WTC11 (cell line): ENCODE measurements at regions not wholly inside any gene's neighbourhood (a gene's known extent, or its start where the extent isn't known, plus 50 kb on each side); places are given as distances from the start of the nearest gene placed in this dataset.

Experiments
- ATAC-seq: fragments of 200-7000 bp; cut with Tn5 transposase; 2 replicates; pipeline ENCODE4 v1.10.0; 2021; ENCODE audit warnings: mild to moderate bottlenecking, moderate library complexity
- CTCF ChIA-PET: fragments of 300-600 bp; sonication (Branson Sonifier 250); formaldehyde crosslinking; loops from one replicate; lab custom pipeline; 2021; ENCODE audit warnings: antibody characterized with exemption; lab: Charles Lee
- POLR2A ChIA-PET: fragments of 350-600 bp; sonication (Branson Sonifier 250); formaldehyde crosslinking; loops from one replicate; lab custom pipeline; 2021; ENCODE audit warnings: antibody characterized with exemption; lab: Charles Lee
- DNase-seq: peaks from one replicate; pipeline ENCODE4 v3.0.0; 2021; ENCODE audit warnings: low spot score
- H3K27ac Mint-ChIP-seq: 2 replicates; pipeline ENCODE4 v1.8.0; 2021; ENCODE audit warnings: mixed read lengths
- H3K27me3 Mint-ChIP-seq: 2 replicates; pipeline ENCODE4 v1.8.0; 2021; ENCODE audit warnings: low read depth, mild to moderate bottlenecking, moderate library complexity, mixed read lengths
- H3K36me3 Mint-ChIP-seq: 2 replicates; pipeline ENCODE4 v1.8.0; 2021; ENCODE audit warnings: mixed read lengths
- H3K4me1 Mint-ChIP-seq: 2 replicates; pipeline ENCODE4 v1.8.0; 2022; ENCODE audit warnings: mixed read lengths
- H3K4me3 Mint-ChIP-seq: 2 replicates; pipeline ENCODE4 v1.8.0; 2021; ENCODE audit warnings: mild to moderate bottlenecking, moderate library complexity, mixed read lengths
- H3K9me3 Mint-ChIP-seq: 2 replicates; pipeline ENCODE4 v1.8.0; 2021; ENCODE audit warnings: mixed read lengths
- ATF1 ChIP-seq: sonication (generic); formaldehyde crosslinking; IDR thresholded peaks from 2 replicates; pipeline ENCODE4 v1.8.1; 2023; ENCODE audit warnings: mild to moderate bottlenecking, moderate library complexity, missing genetic modification reagents
- CTCF ChIP-seq: fragments of 200-600 bp; IDR thresholded peaks from 2 replicates; pipeline ENCODE4 v1.8.0; 2022; ENCODE audit warnings: antibody characterized with exemption
- EMX1 ChIP-seq: fragments of 250-450 bp; sonication (Bioruptor Pico); IDR thresholded peaks from 2 replicates; pipeline ENCODE4 v1.8.0; 2021; ENCODE audit warnings: mild to moderate bottlenecking
- FOXJ3 ChIP-seq: sonication (generic); formaldehyde crosslinking; IDR thresholded peaks from 2 replicates; pipeline ENCODE4 v1.9.0; 2021; ENCODE audit warnings: missing genetic modification reagents, mild to moderate bottlenecking, borderline replicate concordance
- FOXK1 ChIP-seq: sonication (generic); formaldehyde crosslinking; IDR thresholded peaks from 2 replicates; pipeline ENCODE4 v1.8.0; 2022; ENCODE audit warnings: mild to moderate bottlenecking, moderate library complexity, missing genetic modification reagents
- GRHL2 ChIP-seq: fragments of 250-450 bp; sonication (Bioruptor Pico); IDR thresholded peaks from 2 replicates; pipeline ENCODE4 v1.8.0; 2022; ENCODE audit warnings: mild to moderate bottlenecking, moderate library complexity; ENCODE audit not compliant: insufficient replicate concordance, severe bottlenecking
- HMGA2 ChIP-seq: fragments of 250-450 bp; sonication (Bioruptor Pico); IDR thresholded peaks from 2 replicates; pipeline ENCODE4 v1.4.0; 2021; ENCODE audit warnings: mild to moderate bottlenecking, moderate library complexity
- IRF2 ChIP-seq: sonication (generic); formaldehyde crosslinking; IDR thresholded peaks from 2 replicates; pipeline ENCODE4 v1.8.0; 2022; ENCODE audit warnings: low read depth, missing genetic modification reagents, borderline replicate concordance
- JUN ChIP-seq: sonication (generic); formaldehyde crosslinking; IDR thresholded peaks from 2 replicates; pipeline ENCODE4 v1.8.0; 2023; ENCODE audit warnings: mild to moderate bottlenecking, missing genetic modification reagents
- PREB ChIP-seq: sonication (generic); formaldehyde crosslinking; IDR thresholded peaks from 2 replicates; pipeline ENCODE4 v1.8.1; 2022; ENCODE audit warnings: mild to moderate bottlenecking, missing genetic modification reagents, moderate library complexity, borderline replicate concordance
- SMAD3 ChIP-seq: sonication (generic); formaldehyde crosslinking; IDR thresholded peaks from 2 replicates; pipeline ENCODE4 v1.8.0; 2022; ENCODE audit warnings: missing genetic modification reagents, mild to moderate bottlenecking, borderline replicate concordance
- SP1 ChIP-seq: sonication (generic); formaldehyde crosslinking; conservative IDR thresholded peaks from 2 replicates; pipeline ENCODE4 v1.8.1; 2022; ENCODE audit warnings: missing genetic modification reagents
- TP53 ChIP-seq: sonication (generic); formaldehyde crosslinking; IDR thresholded peaks from 2 replicates; pipeline ENCODE4 v1.8.1; 2023; ENCODE audit warnings: mild to moderate bottlenecking, missing genetic modification reagents
- USF1 ChIP-seq: sonication (generic); formaldehyde crosslinking; IDR thresholded peaks from 2 replicates; pipeline ENCODE4 v1.8.0; 2022; ENCODE audit warnings: mild to moderate bottlenecking, missing genetic modification reagents
- ZNF121 ChIP-seq: sonication (generic); formaldehyde crosslinking; IDR thresholded peaks from 2 replicates; pipeline ENCODE4 v1.8.0; 2023; ENCODE audit warnings: missing genetic modification reagents
- ZNF232 ChIP-seq: sonication (generic); formaldehyde crosslinking; IDR thresholded peaks from 2 replicates; pipeline ENCODE4 v1.8.0; 2022; ENCODE audit warnings: mild to moderate bottlenecking, missing genetic modification reagents
- ZNF425 ChIP-seq: fragments of 250-450 bp; sonication (Bioruptor Pico); conservative IDR thresholded peaks from 2 replicates; pipeline ENCODE4 v1.9.0; 2021; ENCODE audit warnings: mild to moderate bottlenecking
- ZNF671 ChIP-seq: fragments of 250-450 bp; sonication (Bioruptor Pico); IDR thresholded peaks from 2 replicates; pipeline ENCODE4 v1.8.0; 2021; ENCODE audit warnings: mild to moderate bottlenecking
- TF ChIP-seq, protein P1 (sequence below): sonication (generic); formaldehyde crosslinking; conservative IDR thresholded peaks from 2 replicates; pipeline ENCODE4 v1.8.1; 2022; ENCODE audit warnings: mild to moderate bottlenecking, missing genetic modification reagents

DNA sequence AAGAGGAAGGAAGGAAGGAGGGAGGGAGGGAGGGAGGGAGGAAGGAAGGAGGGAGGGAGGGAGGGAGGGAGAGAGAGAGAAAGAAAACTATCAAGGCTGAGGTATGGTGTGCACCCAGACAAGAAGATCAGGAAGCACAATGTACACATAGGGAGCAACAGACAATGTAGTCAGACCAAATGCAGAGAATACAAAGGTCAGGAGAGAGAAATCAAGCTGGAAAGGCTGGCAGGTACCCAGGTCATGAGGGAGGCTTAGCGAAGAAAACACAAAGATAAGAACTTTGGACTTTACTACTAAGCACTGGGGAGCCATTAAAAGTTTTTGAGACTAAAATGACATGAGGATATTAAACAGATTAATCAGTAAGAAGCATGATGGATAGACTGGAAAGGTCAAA, 176.0 kb upstream of the TMCO5A start (continued):
- no peak for TF ChIP-seq ZNF425 (CRISPR knock-in tag)
- TF ChIP-seq ATF1: no peak
- TF ChIP-seq SP1 (CRISPR knock-in tag): no peak
- TF ChIP-seq IRF2 (CRISPR knock-in tag): no peak
- TF ChIP-seq HMGA2 (CRISPR knock-in tag): no peak
- TF ChIP-seq ZNF121: no peak
- no peak for TF ChIP-seq USF1
- no peak for TF ChIP-seq EMX1
- no peak for TF ChIP-seq PREB
- TF ChIP-seq, all 79 proteins: peak for 0

DNA sequence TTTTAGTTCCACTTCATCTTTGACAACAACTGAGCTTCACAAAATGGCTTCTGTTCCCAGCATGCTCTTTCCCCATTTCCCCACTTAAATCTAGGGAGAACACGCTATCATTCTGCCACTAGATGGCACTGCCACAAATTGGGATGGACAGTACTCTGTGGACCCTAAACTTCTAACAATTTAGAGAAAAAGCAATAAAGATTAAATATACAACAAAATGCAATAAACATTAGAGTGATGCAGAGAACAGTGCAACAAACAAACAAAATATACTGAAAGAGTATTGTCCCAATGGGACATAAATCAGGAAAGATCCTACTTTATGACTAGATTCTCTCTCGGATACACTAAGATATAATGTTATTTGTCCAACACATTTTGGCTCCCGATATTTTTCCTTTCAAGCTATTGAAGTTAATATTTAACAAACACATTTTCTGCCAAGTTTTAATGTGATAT, 169.7 kb upstream of the TMCO5A start:
- H3K27me3 Mint-ChIP-seq: peaks cover 3% of the 10 kb centered on the region; the same call in 1 of the 2 replicates
- H3K9me3 Mint-ChIP-seq: peaks cover 6% of the 10 kb centered on the region
- H3K4me3 Mint-ChIP-seq: no peak overlapping the region
- H3K27ac Mint-ChIP-seq: no peak overlapping the region
- peak; percentile 77 for ATAC-seq
- CTCF ChIA-PET: interaction anchor here (0.6 to 1.9 kb wide), 21 partner anchors 8 to 127 kb away, joined by 3 to 16 read pairs (median 4); no protein-coding TSS in a partner anchor
- no peaks in the 10 kb centered on the region for H3K36me3 Mint-ChIP-seq
- DNase-seq: peak; percentile 25
- no peak for TF ChIP-seq JUN (CRISPR knock-in tag)
- TF ChIP-seq ATF1: no peak
- peak; percentile 49 for TF ChIP-seq CTCF
- POLR2A ChIA-PET: no interaction called here
- no peaks in the 10 kb centered on the region for H3K4me1 Mint-ChIP-seq

GRCh38 chr15:37765786-37766185, 168.7 kb upstream of the TMCO5A start:
- no peak for ATAC-seq
- Mint-ChIP-seq H3K27me3 (peaks cover 3% of the 10 kb centered on the region; the same call in 1 of the 2 replicates), H3K9me3 (peaks cover 6% of the 10 kb centered on the region), H3K27ac (no peak overlapping the region), H3K4me3 (no peak overlapping the region), H3K36me3 (no peaks in the 10 kb centered on the region), H3K4me1 (no peaks in the 10 kb centered on the region)
- CTCF ChIA-PET: interaction anchor here (1.3 kb wide), 1 partner anchor 16 kb away, joined by 3 read pairs; no protein-coding TSS in a partner anchor
- no peak for DNase-seq
- TF ChIP-seq JUN (CRISPR knock-in tag) (no peak), FOXK1 (CRISPR knock-in tag) (no peak), FOXJ3 (CRISPR knock-in tag) (no peak), EMX1 (no peak), ZNF121 (no peak), PREB (no peak), ZNF671 (CRISPR knock-in tag) (no peak), GRHL2 (CRISPR knock-in tag) (no peak), TP53 (CRISPR knock-in tag) (no peak), ZNF232 (CRISPR knock-in tag) (no peak), SMAD3 (CRISPR knock-in tag) (no peak)
- TF ChIP-seq, protein P1, sequence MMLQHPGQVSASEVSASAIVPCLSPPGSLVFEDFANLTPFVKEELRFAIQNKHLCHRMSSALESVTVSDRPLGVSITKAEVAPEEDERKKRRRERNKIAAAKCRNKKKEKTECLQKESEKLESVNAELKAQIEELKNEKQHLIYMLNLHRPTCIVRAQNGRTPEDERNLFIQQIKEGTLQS (CRISPR knock-in tag): no peak
- POLR2A ChIA-PET: no interaction called here
